Esophagus muscularis mucosa (tissue), 3 donors: ENCODE measurements at regions not wholly inside any gene's neighbourhood (a gene's known extent, or its start where the extent isn't known, plus 50 kb on each side); places are given as distances from the start of the nearest gene placed in this dataset.

Experiments used
- CTCF ChIP-seq, 3 experiments: fragments of 200-600 bp in 2 of 3; fragments of 450-650 bp in 1 of 3; sonication (generic) in 2 of 3; IDR thresholded peaks; one replicate each; pipeline ENCODE4 v1.5.1; 2017 to 2019; ENCODE audit warnings: antibody characterized with exemption in 3 of 3, mild to moderate bottlenecking in 2 of 3, moderate library complexity in 1 of 3
- POLR2AphosphoS5 ChIP-seq, 2 donors: sonication (generic); formaldehyde crosslinking; IDR thresholded peaks; one replicate each; pipeline ENCODE4 v1.6.1; 2017; ENCODE audit warnings: antibody characterized with exemption in 2 of 2

DNA sequence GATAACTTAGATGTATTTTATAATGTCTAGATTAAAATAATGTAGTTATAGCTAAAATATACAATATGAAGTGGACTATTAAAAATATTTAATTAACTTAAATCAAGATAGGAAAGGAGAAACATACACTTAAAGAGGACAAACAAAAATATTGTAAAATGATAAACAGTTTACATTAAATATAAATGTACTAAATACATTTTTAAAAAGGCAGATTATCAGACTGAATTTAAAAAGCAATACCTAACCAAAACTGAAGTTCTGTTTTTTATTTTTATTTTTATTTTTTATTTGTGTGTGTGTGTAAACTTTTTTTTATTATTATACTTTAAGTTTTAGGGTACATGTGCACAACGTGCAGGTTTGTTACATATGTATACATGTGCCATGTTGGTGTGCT is 811.6 kb upstream of the INTU start:
- TF ChIP-seq CTCF (IDR thresholded peaks at IDR 0.05) (no peak), POLR2AphosphoS5 (IDR thresholded peaks at IDR 0.05) (no peak)
